HCT116 (cell line): ENCODE measurements at regions not wholly inside any gene's neighbourhood (a gene's known extent, or its start where the extent isn't known, plus 50 kb on each side); places are given as distances from the start of the nearest gene placed in this dataset.

Source experiments
- ATAC-seq: fragments of 200-7000 bp; cut with Tn5 transposase; 2 replicates; pipeline ENCODE4 v1.9.1; 2020; ENCODE audit warnings: mild to moderate bottlenecking, moderate library complexity
- BruUV-seq: library from RNA; stranded (reverse); fragments of 400-500 nt; replicated peaks from 2 replicates; lab custom pipeline; 2021; lab: Mats Ljungman, UMichigan
- CTCF ChIA-PET: fragments of 300-600 bp; sonication (Branson Sonifier 250); formaldehyde crosslinking; loops from one replicate; lab custom pipeline; 2021; ENCODE audit warnings: antibody characterized with exemption; lab: Charles Lee
- POLR2A ChIA-PET: fragments of 300-600, 350-600 bp; sonication (Branson Sonifier 250); formaldehyde crosslinking; loops from one replicate; lab custom pipeline; 2021; ENCODE audit warnings: antibody characterized with exemption; lab: Charles Lee
- RAD21 ChIA-PET, 2 experiments: fragments of 300-600 bp; sonication (Branson Sonifier 250); formaldehyde crosslinking; loops; one replicate each; lab custom pipeline; 2023; ENCODE audit warnings: low total read pairs in 2 of 2; ENCODE audit not compliant: uncharacterized antibody in 2 of 2, unreplicated experiment in 2 of 2, low non-redundant PET in 1 of 2; lab: Charles Lee
- DNase-seq: peaks from one replicate; pipeline ENCODE4 v3.0.0-alpha.2; 2010; ENCODE audit warnings: low read depth, low spot score
- H2AFZ ChIP-seq: fragments of 200-600 bp; shearing (Covaris generic), sonication (generic); 2 replicates; pipeline ENCODE4 v1.6.1; 2017; ENCODE audit warnings: low read depth, mixed run types, mixed read lengths, antibody characterized with exemption, low read length; ENCODE audit not compliant: poor library complexity, severe bottlenecking
- H3K27ac ChIP-seq: 2 replicates; pipeline ENCODE4 v1.5.1; 2012; ENCODE audit warnings: low read depth, low read length
- H3K27me3 ChIP-seq: fragments of 200-600 bp; sonication (generic); 2 replicates; pipeline ENCODE4 v1.6.1; 2016; ENCODE audit warnings: mixed run types, low read length, mixed read lengths; ENCODE audit not compliant: insufficient read depth
- H3K36me3 ChIP-seq, 2 experiments: fragments of 200-500 bp in 1 of 2; fragments of 200-600 bp in 1 of 2; sonication (Bioruptor generic) in 1 of 2; sonication (generic) in 1 of 2; 2 replicates each; pipeline versions ENCODE4 v1.5.1 to v1.6.1; 2014 to 2016; ENCODE audit warnings: low read length in 2 of 2, inconsistent platforms in 1 of 2, mixed read lengths in 1 of 2, mixed run types in 1 of 2; ENCODE audit not compliant: insufficient read depth in 2 of 2, control insufficient read depth in 1 of 2
- H3K4me1 ChIP-seq, 2 experiments: fragments of 200-600 bp in 1 of 2; sonication (generic) in 1 of 2; 2 replicates each; pipeline versions ENCODE4 v1.5.1 to v1.6.1; 2012 to 2017; ENCODE audit warnings: low read length in 2 of 2, inconsistent platforms in 1 of 2, mild to moderate bottlenecking in 1 of 2, mixed read lengths in 1 of 2, mixed run types in 1 of 2, moderate library complexity in 1 of 2; ENCODE audit not compliant: insufficient read depth in 2 of 2, control insufficient read depth in 1 of 2
- H3K4me2 ChIP-seq: fragments of 200-600 bp; sonication (generic); 2 replicates; pipeline ENCODE4 v1.6.1; 2017; ENCODE audit warnings: mixed run types, low read length, mixed read lengths
- H3K4me3 ChIP-seq, 2 experiments: fragments of 200-600 bp in 1 of 2; sonication (generic) in 1 of 2; replicated peaks in 1 of 2; 2 replicates each; pipeline ENCODE4 v1.5.1; 2011 to 2016; ENCODE audit warnings: low read length in 2 of 2, control low read depth in 1 of 2, low read depth in 1 of 2, mild to moderate bottlenecking in 1 of 2, mixed read lengths in 1 of 2, mixed run types in 1 of 2
- H3K79me2 ChIP-seq: fragments of 200-600 bp; sonication (generic); 2 replicates; pipeline ENCODE4 v1.6.1; 2017; ENCODE audit warnings: mild to moderate bottlenecking, mixed run types, low read length, moderate library complexity, mixed read lengths; ENCODE audit not compliant: insufficient read depth
- H3K9ac ChIP-seq: fragments of 200-600 bp; sonication (generic); 2 replicates; pipeline ENCODE4 v1.6.1; 2016; ENCODE audit warnings: low read length, mixed read lengths
- H3K9me2 ChIP-seq: fragments of 200-600 bp; sonication (generic), shearing (Covaris generic); 2 replicates; pipeline ENCODE4 v1.6.1; 2017; ENCODE audit warnings: mixed run types, mild to moderate bottlenecking, moderate library complexity; ENCODE audit not compliant: insufficient read depth
- H3K9me3 ChIP-seq, 2 experiments: fragments of 200-500 bp in 1 of 2; fragments of 200-600 bp in 1 of 2; sonication (Bioruptor generic) in 1 of 2; sonication (generic) in 1 of 2; 2 replicates each; pipeline ENCODE4 v1.6.1; 2014 to 2017; ENCODE audit warnings: low read length in 2 of 2, mixed read lengths in 2 of 2, inconsistent platforms in 1 of 2, low read depth in 1 of 2, mild to moderate bottlenecking in 1 of 2, mixed run types in 1 of 2, moderate library complexity in 1 of 2; ENCODE audit not compliant: control insufficient read depth in 1 of 2, insufficient read depth in 1 of 2
- H4K20me1 ChIP-seq: fragments of 200-600 bp; sonication (generic), shearing (Covaris generic); 2 replicates; pipeline ENCODE4 v1.6.1; 2017; ENCODE audit warnings: mixed run types, mild to moderate bottlenecking, moderate library complexity; ENCODE audit not compliant: insufficient read depth
- EGR1 ChIP-seq: IDR thresholded peaks from 2 replicates; pipeline ENCODE4 v1.6.1; 2012; ENCODE audit warnings: low read depth
- ELF1 ChIP-seq: IDR thresholded peaks from 2 replicates; pipeline ENCODE4 v1.6.1; 2012; ENCODE audit warnings: low read depth, borderline replicate concordance
- EZH2phosphoT487 ChIP-seq: fragments of 200-600 bp; IDR thresholded peaks from 2 replicates; pipeline ENCODE4 v1.6.1; 2018; ENCODE audit warnings: antibody characterized with exemption, borderline replicate concordance
- FOSL1 ChIP-seq: IDR thresholded peaks from 2 replicates; pipeline ENCODE4 v1.6.1; 2012; ENCODE audit warnings: low read depth
- JUND ChIP-seq: IDR thresholded peaks from 2 replicates; pipeline ENCODE4 v1.6.1; 2012
- SIN3A ChIP-seq: IDR thresholded peaks from 2 replicates; pipeline ENCODE4 v1.6.1; 2012; ENCODE audit warnings: low read depth
- TCF7L2 ChIP-seq: IDR thresholded peaks from 2 replicates; pipeline ENCODE4 v1.7.0; 2011; ENCODE audit warnings: borderline replicate concordance, inconsistent platforms; ENCODE audit not compliant: insufficient read depth, insufficient read length; ENCODE audit errors: extremely low read depth
- ZBTB33 ChIP-seq: IDR thresholded peaks from 2 replicates; pipeline ENCODE4 v1.6.1; 2011; ENCODE audit warnings: mild to moderate bottlenecking, low read length, moderate library complexity; ENCODE audit not compliant: insufficient replicate concordance; ENCODE audit errors: extremely low read depth
- ZNF274 ChIP-seq: fragments of 200-500 bp; sonication (Bioruptor generic); IDR thresholded peaks from 2 replicates; pipeline ENCODE4 v1.6.1; 2014; ENCODE audit warnings: mild to moderate bottlenecking, low read depth, low read length, inconsistent platforms
- intact Hi-C: fragments of 100-400 bp; cut with micrococcal nuclease; formaldehyde crosslinking; loops from 2 replicates; pipeline ENCODE4 v1.10.0; 2022

- RAD21 ChIA-PET, result no interaction called here
- BruUV-seq, result no TSS peak
- no peaks in the 10 kb centered on the region for H3K9me3 ChIP-seq
- no peak for ATAC-seq
- CTCF ChIA-PET, result no interaction called here
- H3K9ac ChIP-seq, result no peak overlapping the region
- no peak overlapping the region for H3K4me3 ChIP-seq
- H3K79me2 ChIP-seq, result no peaks in the 10 kb centered on the region
- POLR2A ChIA-PET, result no interaction called here
- H2AFZ ChIP-seq, result no peak overlapping the region
- TF ChIP-seq ZBTB33 (no peak), SIN3A (no peak), EZH2phosphoT487 (no peak), EGR1 (no peak), JUND (no peak), ZNF274 (no peak), TCF7L2 (no peak), ELF1 (no peak), FOSL1 (no peak)
- no peaks in the 10 kb centered on the region for H3K4me1 ChIP-seq
- no peak overlapping the region for H3K4me2 ChIP-seq
- no peak overlapping the region for H3K27ac ChIP-seq
- H3K36me3 ChIP-seq, result no peaks in the 10 kb centered on the region
- intact Hi-C loops, result no loop called here
- no peak for DNase-seq
- no peaks in the 10 kb centered on the region for H4K20me1 ChIP-seq
- no peaks in the 10 kb centered on the region for H3K27me3 ChIP-seq
- H3K9me2 ChIP-seq, result no peaks in the 10 kb centered on the region
These were observed 135.3 kb downstream of the ZBTB18 start for GRCh38 chr1:244186372-244186771.

- Histone ChIP-seq H3K27me3 (no peaks in the 10 kb centered on the region), H3K9me2 (no peaks in the 10 kb centered on the region), H4K20me1 (no peaks in the 10 kb centered on the region), H2AFZ (no peak overlapping the region), H3K4me3 (no peak overlapping the region), H3K9me3 (no peaks in the 10 kb centered on the region), H3K9ac (no peak overlapping the region), H3K79me2 (no peaks in the 10 kb centered on the region), H3K27ac (no peak overlapping the region), H3K4me1 (no peaks in the 10 kb centered on the region), H3K36me3 (no peaks in the 10 kb centered on the region), H3K4me2 (no peak overlapping the region)
- intact Hi-C loops, result no loop called here
- BruUV-seq, result no TSS peak
- ATAC-seq, result no peak
- POLR2A ChIA-PET, result no interaction called here
- CTCF ChIA-PET, result no interaction called here
- TF ChIP-seq JUND, result no peak
- RAD21 ChIA-PET, result no interaction called here
- DNase-seq, result no peak
These were observed 136.2 kb downstream of the ZBTB18 start for GRCh38 chr1:244187310-244187709.
